ENCODE measurements at regions not wholly inside any gene's neighbourhood (a gene's known extent, or its start where the extent isn't known, plus 50 kb on each side); places are given as distances from the start of the nearest gene placed in this dataset.
"Not testable (repeated sequence)": the region's sequence is repeated elsewhere in the genome, so short reads cannot be mapped to it uniquely, and the experiment has no call there.

DNA sequence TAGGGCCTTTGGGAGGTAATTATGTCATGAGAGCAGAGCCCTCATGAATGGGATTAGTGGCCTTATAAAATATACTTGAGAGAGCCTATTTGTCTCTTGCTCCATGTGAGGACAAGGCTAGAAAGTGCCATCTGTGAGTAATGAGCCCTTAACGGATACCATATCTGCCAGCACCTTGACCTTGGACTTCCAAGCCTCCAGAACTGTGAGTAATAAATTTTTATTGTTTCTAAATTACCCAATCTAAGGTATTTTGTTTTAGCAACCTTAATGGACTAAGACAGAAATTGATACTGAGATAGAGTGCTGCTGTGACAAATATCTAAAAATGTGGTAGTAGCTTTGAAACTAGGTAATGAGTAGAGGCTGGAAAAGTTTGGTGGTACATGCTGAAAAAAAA is 285.0 kb upstream of the DIPK2B start:
- TF ChIP-seq MYC (IDR thresholded peaks at IDR 0.05; ENCODE audit: low read depth, low read length) (no peak), POLR2A (IDR thresholded peaks at IDR 0.05; ENCODE audit: extremely low read depth, insufficient read length) (no peak), MAX (IDR thresholded peaks at IDR 0.05; ENCODE audit: low read depth, low read length) (no peak), CTCF (IDR thresholded peaks at IDR 0.05; ENCODE audit: low read depth, low read length) (no peak)
- no peak for DNase-seq (ENCODE audit: low read depth)
- H3K4me3 ChIP-seq (ENCODE audit: low read depth, low read length): no peak overlapping the region

- no peak for DNase-seq (ENCODE audit: low read depth)
- no peak overlapping the region for H3K4me3 ChIP-seq (ENCODE audit: low read depth, low read length)
- no peak for TF ChIP-seq MAX (IDR thresholded peaks at IDR 0.05; ENCODE audit: low read depth, low read length)
- TF ChIP-seq POLR2A (IDR thresholded peaks at IDR 0.05; ENCODE audit: extremely low read depth, insufficient read length): no peak
These were observed 279.3 kb upstream of the DIPK2B start for GRCh38 chrX:45479835-45480422.

GRCh38 chrX:45479196-45479834 is 278.6 kb upstream of the DIPK2B start:
- no peak overlapping the region for H3K4me3 ChIP-seq (ENCODE audit: low read depth, low read length)
- TF ChIP-seq MAX (IDR thresholded peaks at IDR 0.05; ENCODE audit: low read depth, low read length) (no peak), CTCF (IDR thresholded peaks at IDR 0.05; ENCODE audit: low read depth, low read length) (no peak), MYC (IDR thresholded peaks at IDR 0.05; ENCODE audit: low read depth, low read length) (no peak), POLR2A (IDR thresholded peaks at IDR 0.05; ENCODE audit: extremely low read depth, insufficient read length) (no peak)
- DNase-seq (ENCODE audit: low read depth): no peak

- TF ChIP-seq MYC (IDR thresholded peaks at IDR 0.05; ENCODE audit: low read depth, low read length) (no peak), POLR2A (IDR thresholded peaks at IDR 0.05; ENCODE audit: extremely low read depth, insufficient read length) (no peak), MAX (IDR thresholded peaks at IDR 0.05; ENCODE audit: low read depth, low read length) (no peak), CTCF (IDR thresholded peaks at IDR 0.05; ENCODE audit: low read depth, low read length) (no peak)
- H3K4me3 ChIP-seq (ENCODE audit: low read depth, low read length): no peak overlapping the region
- no peak for DNase-seq (ENCODE audit: low read depth)
These were observed 272.3 kb upstream of the DIPK2B start for GRCh38 chrX:45472968-45473367.

GRCh38 chrX:45467537-45467936 is 266.9 kb upstream of the DIPK2B start:
- DNase-seq (ENCODE audit: low read depth); H3K4me3 ChIP-seq (ENCODE audit: low read depth, low read length): not testable (repeated sequence)

DNA sequence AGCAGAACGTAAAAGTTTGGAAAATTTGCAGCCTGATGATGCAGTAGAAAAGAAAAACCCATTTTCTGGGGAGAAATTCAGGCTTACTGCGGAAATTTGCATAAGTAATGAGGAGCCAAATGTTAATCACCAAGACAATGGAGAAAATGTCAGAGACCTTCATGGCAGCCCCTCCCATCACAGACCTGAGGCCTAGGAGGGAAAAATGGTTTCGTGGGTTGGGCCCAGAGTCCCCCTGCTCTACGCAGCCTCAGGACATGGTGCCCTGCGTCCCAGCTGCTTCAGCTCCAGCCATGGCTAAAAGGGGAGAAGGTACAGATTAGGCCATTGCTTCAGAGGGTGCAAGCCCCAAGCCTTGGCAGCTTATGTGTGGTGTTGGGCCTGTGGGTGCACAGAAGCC is 255.1 kb upstream of the DIPK2B start:
- not testable (repeated sequence) for H3K4me3 ChIP-seq (ENCODE audit: low read depth, low read length); DNase-seq (ENCODE audit: low read depth)

- no peak for DNase-seq (ENCODE audit: low read depth)
- no peak overlapping the region for H3K4me3 ChIP-seq (ENCODE audit: low read depth, low read length)
- no peak for TF ChIP-seq POLR2A (IDR thresholded peaks at IDR 0.05; ENCODE audit: extremely low read depth, insufficient read length)
- no peak for TF ChIP-seq MAX (IDR thresholded peaks at IDR 0.05; ENCODE audit: low read depth, low read length)
- TF ChIP-seq MYC (IDR thresholded peaks at IDR 0.05; ENCODE audit: low read depth, low read length): no peak
- TF ChIP-seq CTCF (IDR thresholded peaks at IDR 0.05; ENCODE audit: low read depth, low read length): no peak
These were observed 253.6 kb upstream of the DIPK2B start for GRCh38 chrX:45454290-45454689.

Measured in NB4 (cell line).